Uterus (tissue), 3 donors: ENCODE measurements at regions not wholly inside any gene's neighbourhood (a gene's known extent, or its start where the extent isn't known, plus 50 kb on each side); places are given as distances from the start of the nearest gene placed in this dataset.

Experiments used
- DNase-seq, 2 donors: peaks; one replicate each; pipeline ENCODE4 v3.0.0-alpha.2; 2019 to 2020
- H3K27ac ChIP-seq, 2 donors: fragments of 200-600 bp; sonication (generic); 1 replicate in 1 of 2; 2 replicates in 1 of 2; pipeline ENCODE4 v1.5.1; 2016 to 2018
- H3K27me3 ChIP-seq, 2 donors: fragments of 200-600 bp; sonication (generic); one replicate each; pipeline ENCODE4 v1.5.1; 2018 to 2019; ENCODE audit warnings: control low read depth in 1 of 2
- H3K36me3 ChIP-seq, 2 donors: fragments of 200-600 bp; sonication (generic); one replicate each; pipeline ENCODE4 v1.5.1; 2019; ENCODE audit warnings: control low read depth in 1 of 2
- H3K4me1 ChIP-seq, 2 donors: fragments of 200-600 bp; sonication (generic); one replicate each; pipeline ENCODE4 v1.5.1; 2018 to 2019; ENCODE audit warnings: control low read depth in 1 of 2
- H3K4me3 ChIP-seq, 2 donors: fragments of 200-600 bp; sonication (generic); 1 replicate in 1 of 2; 2 replicates in 1 of 2; pipeline ENCODE4 v1.5.1; 2018 to 2019; ENCODE audit warnings: mild to moderate bottlenecking in 1 of 2
- H3K9me3 ChIP-seq, 2 donors: fragments of 200-600 bp; sonication (generic); one replicate each; pipeline ENCODE4 v1.5.1; 2019; ENCODE audit warnings: control low read depth in 1 of 2
- POLR2A ChIP-seq, 2 donors: fragments of 450-650 bp; IDR thresholded peaks; one replicate each; pipeline ENCODE4 v1.6.1; 2016; ENCODE audit warnings: antibody characterized with exemption in 2 of 2, mild to moderate bottlenecking in 1 of 2, moderate library complexity in 1 of 2
- intact Hi-C: fragments of 100-400 bp; cut with DNase I; formaldehyde crosslinking; loops from one replicate; pipeline ENCODE4 v1.15.1; 2023; ENCODE audit warnings: low total_unique reads
- TF ChIP-seq, protein P1 (sequence below), 4 experiments: fragments of 200-600 bp in 2 of 4; fragments of 450-650 bp in 2 of 4; sonication (generic) in 2 of 4; IDR thresholded peaks; one replicate each; pipeline ENCODE4 v1.5.1; 2016 to 2019; ENCODE audit warnings: antibody characterized with exemption in 4 of 4, mild to moderate bottlenecking in 2 of 4, moderate library complexity in 1 of 4
- donor health status: DM: yes; HTN: yes; CAD: no.

DNA sequence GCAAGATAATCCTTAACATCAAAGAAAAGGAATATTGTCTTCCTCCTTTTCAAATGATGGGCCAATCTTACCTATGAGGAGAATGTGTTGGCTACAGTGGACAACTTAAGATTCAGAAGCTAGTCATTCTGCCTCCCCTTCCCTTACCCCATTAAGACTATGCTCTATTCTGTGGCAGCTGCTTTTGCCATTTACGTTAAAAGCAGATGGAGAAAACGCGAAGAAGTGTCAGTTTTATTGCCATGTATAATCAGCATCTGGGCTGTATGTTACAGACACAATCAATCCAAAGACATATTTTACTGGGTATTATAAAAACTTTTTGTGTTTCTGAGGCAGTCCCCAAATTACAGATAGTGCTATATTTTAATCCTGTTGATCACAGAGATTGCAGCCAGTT is 196.1 kb upstream of the PACRGL start:
- no peak for DNase-seq
- Histone ChIP-seq H3K27ac (no peak overlapping the region), H3K36me3 (no peaks in the 10 kb centered on the region), H3K4me1 (no peaks in the 10 kb centered on the region), H3K27me3 (no peaks in the 10 kb centered on the region), H3K9me3 (no peaks in the 10 kb centered on the region), H3K4me3 (no peak overlapping the region)
- intact Hi-C loops = no loop called here
- TF ChIP-seq POLR2A (IDR thresholded peaks at IDR 0.05) = no peak
- TF ChIP-seq, protein P1, sequence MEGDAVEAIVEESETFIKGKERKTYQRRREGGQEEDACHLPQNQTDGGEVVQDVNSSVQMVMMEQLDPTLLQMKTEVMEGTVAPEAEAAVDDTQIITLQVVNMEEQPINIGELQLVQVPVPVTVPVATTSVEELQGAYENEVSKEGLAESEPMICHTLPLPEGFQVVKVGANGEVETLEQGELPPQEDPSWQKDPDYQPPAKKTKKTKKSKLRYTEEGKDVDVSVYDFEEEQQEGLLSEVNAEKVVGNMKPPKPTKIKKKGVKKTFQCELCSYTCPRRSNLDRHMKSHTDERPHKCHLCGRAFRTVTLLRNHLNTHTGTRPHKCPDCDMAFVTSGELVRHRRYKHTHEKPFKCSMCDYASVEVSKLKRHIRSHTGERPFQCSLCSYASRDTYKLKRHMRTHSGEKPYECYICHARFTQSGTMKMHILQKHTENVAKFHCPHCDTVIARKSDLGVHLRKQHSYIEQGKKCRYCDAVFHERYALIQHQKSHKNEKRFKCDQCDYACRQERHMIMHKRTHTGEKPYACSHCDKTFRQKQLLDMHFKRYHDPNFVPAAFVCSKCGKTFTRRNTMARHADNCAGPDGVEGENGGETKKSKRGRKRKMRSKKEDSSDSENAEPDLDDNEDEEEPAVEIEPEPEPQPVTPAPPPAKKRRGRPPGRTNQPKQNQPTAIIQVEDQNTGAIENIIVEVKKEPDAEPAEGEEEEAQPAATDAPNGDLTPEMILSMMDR (IDR thresholded peaks at IDR 0.05) = no peak

DNA sequence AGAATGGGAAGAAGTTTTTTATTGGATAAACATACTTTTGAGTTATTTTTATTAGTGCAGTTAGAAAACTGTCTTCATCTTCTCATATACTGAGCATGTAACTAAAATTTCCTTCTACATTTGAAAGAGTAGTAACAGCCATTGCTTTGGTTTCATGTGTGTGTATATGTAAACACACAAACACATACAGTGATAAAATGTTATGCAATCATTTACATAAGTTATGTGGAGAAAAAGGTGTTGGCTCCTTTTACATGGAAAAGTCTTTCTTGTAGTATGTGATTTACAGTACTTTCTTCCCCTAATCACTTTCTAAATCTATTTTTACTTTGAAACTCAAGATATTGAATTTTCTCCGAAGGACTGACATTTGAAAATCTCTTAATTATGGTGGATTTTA is 194.3 kb upstream of the PACRGL start:
- TF ChIP-seq POLR2A (IDR thresholded peaks at IDR 0.05) = no peak
- TF ChIP-seq, protein P1 (IDR thresholded peaks at IDR 0.05) = no peak

DNA sequence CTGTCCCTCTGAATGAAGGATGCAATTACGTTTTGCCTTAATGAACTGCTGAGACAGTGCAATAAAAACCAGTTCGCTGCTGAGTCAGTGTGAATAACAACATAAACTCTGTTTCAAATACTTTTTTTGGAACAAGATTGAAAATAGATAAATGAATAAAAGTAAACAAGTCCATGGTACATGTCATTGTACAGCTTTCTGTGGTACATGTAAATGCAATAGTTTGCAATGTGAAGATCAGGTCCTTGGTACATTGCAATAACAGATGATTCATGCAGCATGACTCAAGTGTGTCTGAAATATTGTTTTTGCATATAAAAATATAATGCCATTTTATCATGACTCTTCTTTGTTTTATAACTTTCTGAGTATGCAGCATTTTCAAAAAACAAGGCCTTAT is 193.4 kb upstream of the PACRGL start:
- Histone ChIP-seq H3K4me1 (no peaks in the 10 kb centered on the region), H3K9me3 (no peaks in the 10 kb centered on the region), H3K36me3 (no peaks in the 10 kb centered on the region), H3K27ac (no peak overlapping the region), H3K4me3 (no peak overlapping the region), H3K27me3 (no peaks in the 10 kb centered on the region)
- intact Hi-C loops = no loop called here
- DNase-seq = no peak
- TF ChIP-seq, protein P1 (IDR thresholded peaks at IDR 0.05) = no peak
- TF ChIP-seq POLR2A (IDR thresholded peaks at IDR 0.05) = no peak

More for the DNA sequence above, 194.3 kb upstream of the PACRGL start:
- intact Hi-C loops = no loop called here
- Histone ChIP-seq H3K27me3 (no peaks in the 10 kb centered on the region), H3K4me3 (no peak overlapping the region), H3K36me3 (no peaks in the 10 kb centered on the region), H3K4me1 (no peaks in the 10 kb centered on the region), H3K27ac (no peak overlapping the region), H3K9me3 (no peaks in the 10 kb centered on the region)
- no peak for DNase-seq

DNA sequence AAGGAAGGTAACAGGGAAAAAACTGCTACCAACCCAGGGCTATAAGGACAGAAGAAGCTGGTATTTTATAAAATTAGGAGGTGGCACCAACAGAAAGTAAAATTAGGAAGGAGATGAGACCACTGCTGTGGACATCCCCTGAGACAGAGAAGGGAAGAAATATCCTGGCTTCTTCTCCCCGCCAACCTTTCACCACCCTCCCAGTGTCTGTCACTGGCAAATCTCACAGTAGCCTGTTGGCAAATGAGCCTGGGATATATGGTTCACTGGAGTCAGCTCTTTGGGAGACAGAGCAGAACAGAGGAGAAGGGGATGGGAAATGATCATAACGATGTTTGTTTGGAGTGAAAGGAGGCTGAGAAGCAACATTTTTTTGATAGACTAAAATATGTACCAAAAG is 190.9 kb upstream of the PACRGL start:
- Histone ChIP-seq H3K27me3 (no peaks in the 10 kb centered on the region), H3K4me1 (no peaks in the 10 kb centered on the region), H3K9me3 (no peaks in the 10 kb centered on the region), H3K36me3 (peaks cover 0 to 2% of the 10 kb centered on the region in 2 donors), H3K4me3 (no peak overlapping the region), H3K27ac (no peak overlapping the region)
- no peak for DNase-seq
- no peak for TF ChIP-seq POLR2A (IDR thresholded peaks at IDR 0.05)
- TF ChIP-seq, protein P1 (IDR thresholded peaks at IDR 0.05) = no peak
- intact Hi-C loops = no loop called here

DNA sequence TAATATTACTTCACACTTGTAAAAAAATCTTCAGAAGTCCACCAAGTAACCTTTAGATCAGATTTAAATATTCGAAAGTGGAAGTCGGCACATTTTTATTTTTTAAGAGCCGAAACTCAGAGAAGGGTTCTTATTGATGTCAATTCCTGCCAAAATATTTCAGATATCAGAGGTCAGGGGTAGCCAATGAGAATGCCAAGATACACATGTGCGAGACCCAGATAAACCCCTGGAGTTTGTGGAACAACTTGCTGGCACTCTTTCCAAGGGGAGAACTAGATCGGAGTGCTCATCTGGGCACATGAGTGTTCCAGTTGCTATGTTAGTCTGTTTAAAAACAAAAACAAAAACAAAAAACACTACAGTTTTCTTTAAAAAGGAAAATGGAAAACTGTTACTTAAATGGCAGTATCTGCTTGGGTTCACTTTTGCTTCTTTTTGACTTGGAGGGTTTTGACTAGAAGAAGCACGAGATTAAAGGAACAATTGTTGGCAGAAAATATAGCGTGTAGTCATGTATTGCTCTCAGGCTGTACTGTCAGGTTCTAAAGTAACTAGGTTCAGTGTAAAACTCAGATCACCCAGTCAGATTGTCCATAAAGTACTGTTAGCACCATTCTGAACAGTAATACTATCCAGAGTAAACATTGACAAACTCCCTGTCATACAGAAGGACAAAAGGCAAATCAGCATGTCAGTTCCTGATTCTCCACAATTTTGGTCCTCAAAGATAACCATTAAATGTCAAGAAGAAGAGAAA is 188.0 kb upstream of the PACRGL start:
- Histone ChIP-seq H3K27me3 (no peaks in the 10 kb centered on the region), H3K27ac (no peak overlapping the region), H3K4me3 (no peak overlapping the region), H3K36me3 (peaks cover 0 to 2% of the 10 kb centered on the region in 2 donors), H3K9me3 (no peaks in the 10 kb centered on the region), H3K4me1 (no peaks in the 10 kb centered on the region)
- DNase-seq = no peak
- intact Hi-C loops = no loop called here
- TF ChIP-seq, protein P1 (IDR thresholded peaks at IDR 0.05) = no peak
- TF ChIP-seq POLR2A (IDR thresholded peaks at IDR 0.05) = no peak
